ENCODE measurements at regions not wholly inside any gene's neighbourhood (a gene's known extent, or its start where the extent isn't known, plus 50 kb on each side); places are given as distances from the start of the nearest gene placed in this dataset.

- TF ChIP-seq, protein P1, sequence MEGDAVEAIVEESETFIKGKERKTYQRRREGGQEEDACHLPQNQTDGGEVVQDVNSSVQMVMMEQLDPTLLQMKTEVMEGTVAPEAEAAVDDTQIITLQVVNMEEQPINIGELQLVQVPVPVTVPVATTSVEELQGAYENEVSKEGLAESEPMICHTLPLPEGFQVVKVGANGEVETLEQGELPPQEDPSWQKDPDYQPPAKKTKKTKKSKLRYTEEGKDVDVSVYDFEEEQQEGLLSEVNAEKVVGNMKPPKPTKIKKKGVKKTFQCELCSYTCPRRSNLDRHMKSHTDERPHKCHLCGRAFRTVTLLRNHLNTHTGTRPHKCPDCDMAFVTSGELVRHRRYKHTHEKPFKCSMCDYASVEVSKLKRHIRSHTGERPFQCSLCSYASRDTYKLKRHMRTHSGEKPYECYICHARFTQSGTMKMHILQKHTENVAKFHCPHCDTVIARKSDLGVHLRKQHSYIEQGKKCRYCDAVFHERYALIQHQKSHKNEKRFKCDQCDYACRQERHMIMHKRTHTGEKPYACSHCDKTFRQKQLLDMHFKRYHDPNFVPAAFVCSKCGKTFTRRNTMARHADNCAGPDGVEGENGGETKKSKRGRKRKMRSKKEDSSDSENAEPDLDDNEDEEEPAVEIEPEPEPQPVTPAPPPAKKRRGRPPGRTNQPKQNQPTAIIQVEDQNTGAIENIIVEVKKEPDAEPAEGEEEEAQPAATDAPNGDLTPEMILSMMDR (IDR thresholded peaks at IDR 0.05): no peak
- no peak for TF ChIP-seq EZH2phosphoT487 (IDR thresholded peaks at IDR 0.05)
These were observed 414.0 kb downstream of the ELAVL2 start for GRCh38 chr9:23412046-23412445.

Data from neural progenitor cell (in vitro differentiated cells).